ENCODE measurements at regions not wholly inside any gene's neighbourhood (a gene's known extent, or its start where the extent isn't known, plus 50 kb on each side); places are given as distances from the start of the nearest gene placed in this dataset.

- no peaks in the 10 kb centered on the region for H3K27me3 ChIP-seq (ENCODE audit: low read depth, low read length)
- H3K9me3 ChIP-seq (ENCODE audit: control insufficient read depth in 1 of 2, low read length in 2 of 2), result no peaks in the 10 kb centered on the region
- H3K27ac ChIP-seq (ENCODE audit: low read length), result no peak overlapping the region
- peaks cover 0 to 3% of the 10 kb centered on the region in 2 donors for H3K4me1 ChIP-seq (ENCODE audit: control insufficient read depth in 1 of 2, insufficient read depth in 2 of 2, low read length in 2 of 2)
- no peak overlapping the region for H3K4me3 ChIP-seq (ENCODE audit: low read depth in 1 of 2, low read length in 2 of 2)
- H3K36me3 ChIP-seq (ENCODE audit: control insufficient read depth in 1 of 2, insufficient read depth in 2 of 2, low read length in 2 of 2), result no peaks in the 10 kb centered on the region
These were observed 120.1 kb upstream of the THBS1 start for GRCh38 chr15:39460748-39461147.

GRCh38 chr15:39461536-39462130, 119.2 kb upstream of the THBS1 start:
- H3K4me3 ChIP-seq (ENCODE audit: low read depth in 1 of 2, low read length in 2 of 2), result no peak overlapping the region
- no peak overlapping the region for H3K27ac ChIP-seq (ENCODE audit: low read length)
- H3K36me3 ChIP-seq (ENCODE audit: control insufficient read depth in 1 of 2, insufficient read depth in 2 of 2, low read length in 2 of 2), result no peaks in the 10 kb centered on the region
- no peaks in the 10 kb centered on the region for H3K9me3 ChIP-seq (ENCODE audit: control insufficient read depth in 1 of 2, low read length in 2 of 2)
- no peaks in the 10 kb centered on the region for H3K27me3 ChIP-seq (ENCODE audit: low read depth, low read length)
- peaks cover 0 to 4% of the 10 kb centered on the region in 2 donors for H3K4me1 ChIP-seq (ENCODE audit: control insufficient read depth in 1 of 2, insufficient read depth in 2 of 2, low read length in 2 of 2)

- Histone ChIP-seq H3K27me3 (ENCODE audit: low read depth, low read length) (no peaks in the 10 kb centered on the region), H3K9me3 (ENCODE audit: control insufficient read depth in 1 of 2, low read length in 2 of 2) (no peaks in the 10 kb centered on the region), H3K36me3 (ENCODE audit: control insufficient read depth in 1 of 2, insufficient read depth in 2 of 2, low read length in 2 of 2) (no peaks in the 10 kb centered on the region), H3K4me1 (ENCODE audit: control insufficient read depth in 1 of 2, insufficient read depth in 2 of 2, low read length in 2 of 2) (peaks cover 0 to 4% of the 10 kb centered on the region in 2 donors), H3K27ac (ENCODE audit: low read length) (no peak overlapping the region), H3K4me3 (ENCODE audit: low read depth in 1 of 2, low read length in 2 of 2) (no peak overlapping the region)
These were observed 118.2 kb upstream of the THBS1 start for GRCh38 chr15:39462691-39463090.

GRCh38 chr15:39465843-39466749, 114.8 kb upstream of the THBS1 start:
- no peaks in the 10 kb centered on the region for H3K36me3 ChIP-seq (ENCODE audit: control insufficient read depth in 1 of 2, insufficient read depth in 2 of 2, low read length in 2 of 2)
- H3K27me3 ChIP-seq (ENCODE audit: low read depth, low read length), result no peaks in the 10 kb centered on the region
- H3K4me1 ChIP-seq (ENCODE audit: control insufficient read depth in 1 of 2, insufficient read depth in 2 of 2, low read length in 2 of 2), result peaks cover 0 to 4% of the 10 kb centered on the region in 2 donors
- no peaks in the 10 kb centered on the region for H3K9me3 ChIP-seq (ENCODE audit: control insufficient read depth in 1 of 2, low read length in 2 of 2)
- peak overlapping the region; percentile 87 for H3K27ac ChIP-seq (ENCODE audit: low read length)
- no peak overlapping the region for H3K4me3 ChIP-seq (ENCODE audit: low read depth in 1 of 2, low read length in 2 of 2)

GRCh38 chr15:39466750-39467105, 114.2 kb upstream of the THBS1 start:
- Histone ChIP-seq H3K4me3 (ENCODE audit: low read depth in 1 of 2, low read length in 2 of 2) (no peak overlapping the region), H3K4me1 (ENCODE audit: control insufficient read depth in 1 of 2, insufficient read depth in 2 of 2, low read length in 2 of 2) (peaks cover 0 to 9% of the 10 kb centered on the region in 2 donors), H3K9me3 (ENCODE audit: control insufficient read depth in 1 of 2, low read length in 2 of 2) (no peaks in the 10 kb centered on the region), H3K27ac (ENCODE audit: low read length) (peak overlapping the region; percentile 87), H3K27me3 (ENCODE audit: low read depth, low read length) (no peaks in the 10 kb centered on the region), H3K36me3 (ENCODE audit: control insufficient read depth in 1 of 2, insufficient read depth in 2 of 2, low read length in 2 of 2) (no peaks in the 10 kb centered on the region)

- Histone ChIP-seq H3K36me3 (ENCODE audit: control insufficient read depth in 1 of 2, insufficient read depth in 2 of 2, low read length in 2 of 2) (no peaks in the 10 kb centered on the region), H3K27me3 (ENCODE audit: low read depth, low read length) (no peaks in the 10 kb centered on the region), H3K27ac (ENCODE audit: low read length) (peak overlapping the region; percentile 84), H3K9me3 (ENCODE audit: control insufficient read depth in 1 of 2, low read length in 2 of 2) (no peaks in the 10 kb centered on the region), H3K4me3 (ENCODE audit: low read depth in 1 of 2, low read length in 2 of 2) (no peak overlapping the region), H3K4me1 (ENCODE audit: control insufficient read depth in 1 of 2, insufficient read depth in 2 of 2, low read length in 2 of 2) (peaks cover 0 to 10% of the 10 kb centered on the region in 2 donors)
These were observed 112.5 kb upstream of the THBS1 start for GRCh38 chr15:39468331-39468730.

- Histone ChIP-seq H3K27ac (ENCODE audit: low read length) (peak overlapping the region; percentile 84), H3K36me3 (ENCODE audit: control insufficient read depth in 1 of 2, insufficient read depth in 2 of 2, low read length in 2 of 2) (no peaks in the 10 kb centered on the region), H3K4me1 (ENCODE audit: control insufficient read depth in 1 of 2, insufficient read depth in 2 of 2, low read length in 2 of 2) (peaks cover 0 to 13% of the 10 kb centered on the region in 2 donors), H3K27me3 (ENCODE audit: low read depth, low read length) (no peaks in the 10 kb centered on the region), H3K9me3 (ENCODE audit: control insufficient read depth in 1 of 2, low read length in 2 of 2) (no peaks in the 10 kb centered on the region), H3K4me3 (ENCODE audit: low read depth in 1 of 2, low read length in 2 of 2) (no peak overlapping the region)
These were observed 112.1 kb upstream of the THBS1 start for GRCh38 chr15:39468828-39469227.

GRCh38 chr15:39471785-39472574, 108.9 kb upstream of the THBS1 start:
- Histone ChIP-seq H3K9me3 (ENCODE audit: control insufficient read depth in 1 of 2, low read length in 2 of 2) (no peaks in the 10 kb centered on the region), H3K27me3 (ENCODE audit: low read depth, low read length) (no peaks in the 10 kb centered on the region), H3K27ac (ENCODE audit: low read length) (peak overlapping the region; percentile 96), H3K36me3 (ENCODE audit: control insufficient read depth in 1 of 2, insufficient read depth in 2 of 2, low read length in 2 of 2) (no peaks in the 10 kb centered on the region), H3K4me1 (ENCODE audit: control insufficient read depth in 1 of 2, insufficient read depth in 2 of 2, low read length in 2 of 2) (peaks cover 0 to 14% of the 10 kb centered on the region in 2 donors), H3K4me3 (ENCODE audit: low read depth in 1 of 2, low read length in 2 of 2) (peak overlapping the region in 1 of 2 donors; percentile 5)

- H3K27me3 ChIP-seq (ENCODE audit: low read depth, low read length), result no peaks in the 10 kb centered on the region
- peaks cover 0 to 14% of the 10 kb centered on the region in 2 donors for H3K4me1 ChIP-seq (ENCODE audit: control insufficient read depth in 1 of 2, insufficient read depth in 2 of 2, low read length in 2 of 2)
- H3K36me3 ChIP-seq (ENCODE audit: control insufficient read depth in 1 of 2, insufficient read depth in 2 of 2, low read length in 2 of 2), result no peaks in the 10 kb centered on the region
- H3K27ac ChIP-seq (ENCODE audit: low read length), result peak overlapping the region; percentile 96
- H3K4me3 ChIP-seq (ENCODE audit: low read depth in 1 of 2, low read length in 2 of 2), result peak overlapping the region in 1 of 2 donors; percentile 23
- no peaks in the 10 kb centered on the region for H3K9me3 ChIP-seq (ENCODE audit: control insufficient read depth in 1 of 2, low read length in 2 of 2)
These were observed 108.1 kb upstream of the THBS1 start for GRCh38 chr15:39472621-39473297.

- no peaks in the 10 kb centered on the region for H3K36me3 ChIP-seq (ENCODE audit: control insufficient read depth in 1 of 2, insufficient read depth in 2 of 2, low read length in 2 of 2)
- H3K9me3 ChIP-seq (ENCODE audit: control insufficient read depth in 1 of 2, low read length in 2 of 2), result no peaks in the 10 kb centered on the region
- no peaks in the 10 kb centered on the region for H3K27me3 ChIP-seq (ENCODE audit: low read depth, low read length)
- H3K4me1 ChIP-seq (ENCODE audit: control insufficient read depth in 1 of 2, insufficient read depth in 2 of 2, low read length in 2 of 2), result peaks cover 0 to 14% of the 10 kb centered on the region in 2 donors
- peak overlapping the region; percentile 96 for H3K27ac ChIP-seq (ENCODE audit: low read length)
- peak overlapping the region in 1 of 2 donors; percentile 23 for H3K4me3 ChIP-seq (ENCODE audit: low read depth in 1 of 2, low read length in 2 of 2)
These were observed 107.5 kb upstream of the THBS1 start for GRCh38 chr15:39473298-39473947.

Data from muscle layer of duodenum (tissue), 2 donors.